GM19468 (cell line): ENCODE measurements at regions not wholly inside any gene's neighbourhood (a gene's known extent, or its start where the extent isn't known, plus 50 kb on each side); places are given as distances from the start of the nearest gene placed in this dataset.

Experiments
- ATAC-seq: cut with Tn5 transposase; IDR thresholded peaks from one replicate; pipeline ENCODE4 v1.9.1; 2021; ENCODE audit warnings: mild to moderate bottlenecking, moderate library complexity, moderate number of reproducible peaks; ENCODE audit not compliant: unreplicated experiment; ENCODE audit errors: extremely low read depth

DNA sequence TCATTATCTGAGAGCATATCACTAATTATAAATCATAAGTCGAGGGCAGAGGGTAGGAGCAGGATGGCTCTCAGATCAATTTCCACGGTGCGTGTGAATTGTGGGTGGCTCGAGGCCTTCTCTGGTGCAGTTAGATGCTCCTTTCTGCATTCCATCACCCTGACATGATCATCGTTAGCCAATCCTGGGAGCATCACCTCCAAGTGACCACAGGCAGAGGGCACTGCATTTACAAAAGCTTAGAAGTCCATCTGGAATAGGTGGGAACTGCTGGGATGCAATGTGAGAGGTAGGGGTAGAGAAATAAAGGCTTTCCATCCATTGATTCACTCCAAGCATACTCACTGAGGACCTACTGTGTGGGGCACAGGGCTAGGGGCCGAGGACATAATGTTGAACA, 538.2 kb upstream of the TBX3 start:
- no peak for ATAC-seq

DNA sequence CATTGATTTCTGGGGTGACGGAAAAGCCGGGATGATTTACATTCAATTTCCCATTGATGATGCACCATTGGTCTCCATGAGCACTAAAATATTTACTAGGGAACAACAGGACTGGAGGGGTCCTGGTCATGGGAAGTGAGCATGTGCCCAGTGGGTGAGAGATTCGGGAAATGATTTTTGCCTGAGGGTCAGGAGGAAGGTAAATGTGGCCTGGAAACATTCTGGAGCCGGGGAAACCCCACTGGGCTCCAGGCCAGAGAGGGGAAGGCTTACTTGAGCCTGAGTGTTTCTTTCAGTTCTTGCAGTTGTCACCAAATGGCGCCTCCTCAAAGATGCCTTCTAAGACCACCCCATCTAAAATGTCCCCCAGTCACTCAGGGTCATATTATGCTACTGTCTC, 532.3 kb upstream of the TBX3 start:
- no peak for ATAC-seq

DNA sequence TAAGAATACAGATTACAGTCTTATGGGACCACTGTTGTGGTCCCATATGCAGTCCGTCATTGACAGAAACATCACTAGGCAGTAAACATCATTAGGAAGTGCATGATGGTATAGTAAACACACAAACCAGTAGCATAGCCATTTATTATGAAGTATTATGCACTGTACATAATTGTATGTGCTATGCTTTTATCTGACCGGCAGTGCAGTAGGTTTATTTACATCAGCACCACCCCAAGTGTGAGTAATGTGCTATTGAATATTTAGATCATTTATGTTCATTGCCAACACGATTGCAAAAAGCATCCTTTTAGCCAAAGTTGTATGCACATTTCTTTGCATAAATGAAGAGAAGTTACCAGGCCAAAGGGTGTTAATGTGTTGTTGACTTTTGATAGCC, 531.6 kb upstream of the TBX3 start:
- no peak for ATAC-seq

DNA sequence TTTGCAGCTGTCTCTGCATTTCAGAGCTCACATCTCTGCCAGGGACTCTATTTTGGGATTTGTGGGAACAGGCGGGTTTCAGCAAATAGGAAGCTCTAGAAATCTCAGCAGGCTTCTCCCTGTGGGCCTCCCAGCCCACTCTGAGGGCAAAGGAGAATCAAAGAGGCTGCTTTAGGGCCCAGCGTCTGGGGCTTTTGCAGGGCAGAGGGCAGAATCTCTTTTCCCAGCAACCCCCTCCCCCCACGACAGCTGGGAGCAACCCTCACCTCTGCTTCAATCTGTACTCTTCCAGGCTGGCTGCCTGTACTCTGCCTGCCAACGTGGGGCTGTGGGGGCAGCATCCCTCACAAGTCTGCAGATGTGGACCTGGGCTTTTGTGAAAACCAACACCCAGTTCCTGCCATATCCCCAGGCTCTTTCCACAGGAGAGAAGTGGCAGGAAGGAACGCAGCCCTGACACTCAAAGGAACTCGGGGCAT, 529.6 kb upstream of the TBX3 start:
- no peak for ATAC-seq

DNA sequence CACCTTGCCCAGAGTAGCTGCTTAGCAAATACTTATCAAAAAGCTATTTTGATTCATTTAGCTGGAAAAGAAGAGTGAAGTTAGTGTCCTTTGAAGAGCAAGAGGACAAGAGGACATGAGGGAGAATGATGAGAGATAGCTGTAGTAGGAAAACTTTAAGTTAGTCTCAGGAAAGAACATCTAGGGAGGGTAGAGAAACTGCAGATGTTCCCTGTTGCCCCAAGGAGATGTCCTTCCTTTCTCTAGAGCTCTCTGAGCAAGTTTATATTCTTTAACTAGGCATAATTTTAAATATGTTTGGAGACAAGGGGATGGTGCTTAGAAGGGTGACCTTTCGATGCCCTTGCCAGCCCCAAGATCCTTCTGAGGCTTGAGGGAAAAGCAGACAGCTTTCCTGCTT, 529.1 kb upstream of the TBX3 start:
- no peak for ATAC-seq

DNA sequence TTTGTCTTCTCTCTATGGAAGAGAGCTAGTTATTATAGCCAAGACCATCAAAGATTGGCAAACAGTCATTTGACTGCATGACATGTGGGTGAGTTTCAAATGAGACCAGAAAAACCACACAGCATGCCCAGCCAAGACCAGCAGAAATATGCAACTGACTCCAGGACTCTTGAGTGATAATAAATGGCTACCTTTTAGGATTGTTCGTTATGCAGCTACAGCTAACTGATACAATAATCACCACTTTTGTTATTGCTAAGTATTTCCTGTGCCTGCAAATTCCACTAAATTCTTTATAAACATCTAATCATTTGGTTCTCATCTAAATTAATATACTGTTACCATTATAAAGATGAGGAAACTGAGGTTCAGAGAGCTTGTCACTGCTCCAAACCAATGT, 528.4 kb upstream of the TBX3 start:
- ATAC-seq: no peak

DNA sequence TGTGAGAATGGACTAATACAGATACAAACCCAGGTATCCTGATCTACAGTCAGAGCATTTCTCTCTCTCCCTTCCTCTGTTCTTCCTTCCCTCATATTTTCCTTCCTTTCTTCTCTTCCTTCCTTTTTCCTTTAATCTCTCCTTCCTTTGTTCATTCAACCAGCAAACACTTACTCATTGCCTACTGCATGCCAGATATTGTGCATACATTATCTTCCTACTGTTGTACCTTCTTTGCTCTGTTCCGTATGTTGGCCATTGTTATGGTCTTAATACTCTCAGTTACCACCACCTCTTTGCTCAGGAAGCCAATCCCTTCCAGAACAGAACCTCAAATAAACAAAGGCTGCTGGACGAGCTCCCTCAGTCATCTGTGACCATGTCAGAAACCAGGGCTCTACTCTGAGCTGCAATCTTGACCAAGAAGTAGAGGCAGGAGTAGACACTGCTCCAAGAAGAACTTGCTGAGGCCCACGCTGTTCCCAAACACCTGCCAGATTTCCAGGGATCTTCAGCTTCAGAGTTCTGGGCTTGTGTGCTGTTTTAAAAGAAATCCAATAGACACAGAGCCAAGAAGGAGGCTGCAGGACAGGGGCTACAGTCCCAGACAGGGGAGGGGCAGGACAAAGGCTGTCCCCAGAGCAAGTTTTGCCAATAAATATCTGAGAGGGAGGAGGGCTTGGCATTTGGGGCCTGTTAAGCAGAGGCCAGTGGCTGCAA, 526.7 kb upstream of the TBX3 start:
- ATAC-seq: no peak

DNA sequence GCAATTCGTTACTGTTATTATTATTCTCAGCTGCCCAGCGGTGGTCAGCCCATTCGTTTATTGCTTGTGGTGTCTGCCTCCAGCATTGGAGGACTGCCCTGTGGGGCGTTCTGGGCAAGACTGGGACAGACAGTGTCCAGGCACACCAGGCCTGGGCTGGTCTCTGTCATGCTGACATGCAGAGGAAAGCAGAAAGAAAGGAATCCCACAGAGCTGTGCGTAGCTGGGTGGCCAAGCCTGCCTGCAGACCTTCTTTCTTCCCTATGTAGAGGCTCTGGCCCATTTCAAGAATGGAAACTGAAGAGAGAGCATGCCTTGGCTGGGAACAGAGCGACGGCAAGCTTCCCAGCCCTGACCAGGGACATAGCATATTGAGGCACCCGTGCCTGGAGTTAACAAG, 525.3 kb upstream of the TBX3 start:
- ATAC-seq: no peak

DNA sequence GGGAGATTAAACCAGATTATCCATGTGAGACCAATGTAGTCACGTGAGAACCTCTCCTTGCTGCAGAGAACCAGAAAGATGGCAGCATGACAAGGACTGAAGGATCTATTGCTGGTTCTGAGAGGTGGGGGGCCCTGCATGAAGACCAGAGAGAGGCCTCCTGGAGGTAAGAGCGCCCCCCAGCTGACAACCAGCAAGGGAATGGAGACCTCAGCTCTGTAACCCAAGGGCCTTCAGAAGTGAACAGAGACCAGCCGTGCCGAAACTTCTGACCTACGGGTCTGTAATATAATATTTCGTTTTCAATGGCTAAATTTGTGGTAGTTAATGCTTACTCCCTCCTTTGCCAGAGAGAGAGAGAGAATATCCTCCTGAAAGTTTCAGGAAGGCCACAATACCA, 524.1 kb upstream of the TBX3 start:
- no peak for ATAC-seq

DNA sequence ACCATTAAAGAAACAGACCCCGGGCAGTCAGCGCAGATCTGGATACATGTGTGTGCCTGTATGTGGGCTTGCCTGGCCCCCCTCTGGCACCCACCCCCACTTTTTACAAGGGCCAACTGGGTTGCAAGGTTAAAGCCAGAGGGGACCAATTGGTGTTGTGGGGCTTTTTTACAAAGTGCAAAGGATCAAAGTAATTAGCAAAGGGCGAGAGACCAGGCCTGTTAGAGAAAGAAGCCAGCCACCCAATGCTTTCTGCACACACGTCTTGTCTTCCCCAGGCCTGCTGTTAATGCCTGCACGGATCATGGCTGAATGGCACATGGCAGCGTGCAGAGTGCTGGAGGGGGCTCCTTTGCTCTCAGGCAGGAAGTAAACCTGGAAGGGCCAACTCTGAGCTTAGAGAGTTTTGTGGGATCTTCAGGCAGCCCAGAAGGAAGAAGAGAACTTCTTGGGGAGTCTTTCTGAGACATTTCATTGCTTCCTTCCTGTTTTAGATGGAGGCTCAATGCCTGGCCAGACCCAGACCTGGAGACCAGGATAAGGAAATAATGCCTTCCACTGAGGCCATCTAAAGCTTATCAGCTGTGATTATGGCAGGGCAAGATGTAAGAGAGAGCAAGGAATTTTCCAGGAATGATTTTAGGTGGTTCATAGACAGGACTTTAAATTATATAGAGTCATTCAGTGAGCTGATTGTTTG, 523.4 kb upstream of the TBX3 start:
- ATAC-seq: no peak

DNA sequence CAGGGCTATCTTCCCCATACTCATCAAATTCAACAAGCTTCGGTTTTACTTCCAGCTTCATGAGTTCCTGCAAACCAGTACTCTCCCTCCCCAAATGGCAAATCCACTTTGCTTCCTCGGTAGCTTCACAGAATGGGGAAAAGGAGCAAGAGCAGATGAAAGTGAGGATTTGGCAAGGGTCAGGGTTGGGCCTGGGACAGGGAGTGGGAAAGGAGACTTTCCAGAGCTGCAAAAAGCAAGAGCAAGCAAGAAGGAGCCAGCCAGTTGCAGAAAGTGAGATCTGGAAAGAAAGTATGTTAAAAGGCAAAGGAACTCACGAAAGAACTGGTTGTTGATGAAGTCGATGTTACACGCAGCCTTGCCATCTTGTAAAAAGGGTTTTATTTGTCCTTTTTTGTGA, 522.8 kb upstream of the TBX3 start:
- ATAC-seq: no peak

DNA sequence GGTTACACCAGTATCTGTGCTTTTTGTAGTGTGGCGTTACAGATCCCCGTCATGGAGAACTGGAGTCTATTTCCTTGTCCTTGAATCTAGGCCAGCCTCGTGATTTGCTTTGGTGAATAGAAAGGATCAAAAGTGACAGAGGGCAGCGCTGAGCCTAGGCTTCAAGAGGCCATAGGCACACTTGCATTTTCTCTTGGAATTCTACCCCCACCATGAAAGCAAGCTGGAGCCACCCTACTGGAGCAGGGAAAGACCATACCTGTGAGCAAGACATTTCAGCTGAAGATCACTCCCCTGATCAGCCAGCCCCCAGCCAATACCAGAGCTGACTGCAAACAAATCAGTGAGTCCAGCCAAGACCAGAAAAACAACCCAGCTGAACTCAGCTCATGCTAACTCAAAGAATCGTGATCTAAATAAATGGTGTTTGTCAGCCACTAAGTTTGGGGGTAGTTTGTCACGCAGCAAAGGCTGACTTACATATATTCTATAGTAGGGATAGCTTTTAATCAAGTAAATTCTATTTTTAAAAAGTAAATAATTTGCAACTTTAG, 521.9 kb upstream of the TBX3 start:
- no peak for ATAC-seq

DNA sequence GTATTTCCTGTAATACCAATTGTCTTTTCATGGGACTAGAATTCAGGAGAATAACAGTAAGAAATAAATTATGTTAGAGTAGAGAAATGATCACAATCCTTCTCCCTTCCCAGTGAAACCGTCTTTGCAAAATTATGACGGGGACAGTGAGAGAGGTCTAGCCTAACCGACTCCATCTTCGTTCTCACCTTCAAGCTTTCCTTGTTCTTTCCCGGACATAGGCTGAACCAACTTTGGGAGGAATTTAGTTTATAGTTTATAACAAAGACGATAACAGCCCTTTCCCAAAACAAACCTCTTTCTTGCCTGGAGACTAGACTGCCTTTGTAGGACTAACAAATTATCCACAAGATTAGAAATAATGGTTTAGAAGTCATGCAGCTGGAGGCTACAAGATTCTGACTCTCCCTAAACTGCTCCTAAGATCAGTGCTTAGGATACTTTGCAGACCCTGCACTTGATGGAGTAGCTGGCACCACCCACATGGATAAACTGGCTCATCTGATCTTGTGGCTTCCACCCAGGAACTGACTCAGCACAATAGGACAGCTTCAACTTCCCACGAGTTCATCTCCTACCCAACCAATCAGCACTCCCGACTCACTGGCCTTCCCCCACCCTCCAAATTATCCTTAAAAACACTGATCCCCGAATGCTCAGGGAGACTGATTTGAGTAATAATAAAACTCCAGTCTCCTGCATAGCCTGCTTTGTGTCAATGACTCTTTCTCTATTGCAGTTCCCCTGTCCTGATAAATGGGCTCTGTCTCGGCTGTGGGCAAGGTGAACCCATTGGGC, 521.2 kb upstream of the TBX3 start:
- ATAC-seq: no peak

DNA sequence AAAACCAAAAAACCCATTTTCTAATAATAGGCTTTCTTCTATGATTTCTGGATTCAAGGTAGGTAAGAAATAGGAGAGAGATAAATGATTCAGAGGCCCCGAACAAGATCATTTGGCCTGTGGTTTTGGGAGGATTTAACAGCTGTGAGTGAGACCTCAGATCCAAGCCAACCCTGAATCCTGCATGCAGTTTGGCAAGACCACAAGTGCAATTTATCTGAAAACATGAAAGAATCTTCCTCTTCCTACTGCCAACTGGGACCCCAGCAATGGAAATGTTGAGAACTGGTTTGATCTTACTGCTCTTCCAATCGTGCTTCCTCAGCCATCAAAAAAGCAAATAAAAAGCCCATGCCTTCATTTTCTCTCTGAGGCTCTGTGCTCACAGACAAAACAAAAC, 519.7 kb upstream of the TBX3 start:
- no peak for ATAC-seq

DNA sequence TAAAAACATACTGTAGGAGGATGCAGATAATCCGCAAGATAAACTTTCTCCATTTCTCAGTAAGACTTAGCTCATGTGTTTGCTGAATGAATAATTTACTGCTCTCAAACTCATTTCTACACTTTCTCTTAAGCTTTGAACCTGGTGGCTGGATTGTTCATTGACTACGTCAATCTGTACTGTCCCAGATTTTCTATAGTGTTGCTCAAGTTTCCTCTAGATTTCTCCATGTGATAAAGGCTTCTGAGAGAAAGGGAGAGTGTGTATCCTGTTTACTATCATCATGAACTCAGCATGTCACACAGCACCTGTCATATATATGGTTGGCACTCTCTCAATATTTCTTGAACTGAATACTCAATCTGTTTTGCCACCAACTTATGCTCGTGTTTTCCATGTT, 518.0 kb upstream of the TBX3 start:
- no peak for ATAC-seq

DNA sequence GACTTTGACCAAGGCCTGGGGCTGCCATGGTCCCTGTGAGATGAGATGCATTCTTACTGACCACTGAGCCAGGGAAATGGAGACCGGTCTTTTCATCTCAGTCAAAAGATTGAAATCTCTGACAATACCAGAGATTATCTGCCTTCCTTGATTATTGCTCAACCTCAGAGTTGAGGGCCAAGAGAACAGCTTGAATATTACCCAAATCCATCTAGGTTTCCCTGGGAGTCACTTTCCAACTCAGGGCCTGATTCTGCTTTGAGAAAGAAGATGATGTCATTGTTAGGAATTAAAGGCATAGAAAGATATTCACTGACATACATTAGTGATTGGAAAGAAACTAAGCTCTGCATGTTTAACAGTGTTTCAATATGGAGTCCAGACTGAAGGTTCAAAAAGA, 515.9 kb upstream of the TBX3 start:
- ATAC-seq: no peak

DNA sequence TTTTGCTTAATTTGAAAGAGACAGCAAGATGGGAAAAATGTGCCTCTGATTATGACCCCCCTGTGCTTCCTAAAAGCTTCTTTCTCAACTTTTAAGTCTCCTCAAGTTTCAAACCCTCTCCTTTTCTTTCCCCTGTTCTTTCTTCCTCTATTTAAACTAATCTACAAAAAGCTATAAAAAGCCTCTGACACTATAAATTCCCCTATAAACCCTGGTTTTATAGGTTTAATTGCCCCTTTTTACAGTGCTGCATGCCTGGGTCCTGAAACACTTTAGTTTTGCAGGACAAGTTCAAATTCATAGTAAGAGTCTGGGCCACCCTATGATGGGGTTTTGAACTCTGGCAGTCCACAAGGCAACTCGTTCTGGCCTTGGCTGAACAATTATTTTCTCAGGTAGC, 510.9 kb upstream of the TBX3 start:
- no peak for ATAC-seq

DNA sequence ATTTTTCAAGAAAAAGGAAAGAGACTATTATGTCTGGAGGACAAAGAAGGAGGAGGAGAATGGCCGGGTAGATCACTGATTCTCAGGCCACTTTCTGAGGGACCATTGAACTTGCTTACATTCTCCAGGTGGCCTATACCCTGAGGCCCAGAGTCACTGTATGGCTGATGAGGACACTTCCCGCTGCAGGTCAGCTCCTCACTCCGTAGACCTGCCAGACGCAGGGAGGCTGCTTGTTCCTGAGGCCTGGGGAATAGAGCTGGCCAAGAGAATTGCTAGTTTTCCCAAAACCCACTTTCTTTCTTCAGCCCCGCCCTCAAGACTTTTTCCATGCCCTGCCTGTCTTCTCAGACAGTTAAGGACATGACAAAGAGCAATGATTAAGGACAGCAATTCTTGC, 510.5 kb upstream of the TBX3 start:
- no peak for ATAC-seq

DNA sequence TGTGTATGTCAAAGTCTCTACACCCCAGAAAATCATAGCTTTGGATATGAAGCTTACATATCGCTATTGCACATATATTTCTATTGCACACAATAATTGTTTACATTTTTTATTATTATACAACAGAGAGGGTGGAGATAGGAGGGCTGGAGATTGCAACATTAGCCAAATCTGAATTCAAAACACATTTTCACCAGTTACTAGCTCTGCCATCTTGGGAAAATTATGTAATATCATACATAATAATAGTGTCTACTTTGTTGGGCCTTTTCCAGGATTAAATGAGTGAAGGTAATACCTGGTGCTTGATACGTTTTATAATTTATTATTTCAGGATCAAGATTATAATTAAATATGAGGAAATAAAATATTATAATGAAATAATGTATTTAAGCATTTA, 507.4 kb upstream of the TBX3 start:
- no peak for ATAC-seq

DNA sequence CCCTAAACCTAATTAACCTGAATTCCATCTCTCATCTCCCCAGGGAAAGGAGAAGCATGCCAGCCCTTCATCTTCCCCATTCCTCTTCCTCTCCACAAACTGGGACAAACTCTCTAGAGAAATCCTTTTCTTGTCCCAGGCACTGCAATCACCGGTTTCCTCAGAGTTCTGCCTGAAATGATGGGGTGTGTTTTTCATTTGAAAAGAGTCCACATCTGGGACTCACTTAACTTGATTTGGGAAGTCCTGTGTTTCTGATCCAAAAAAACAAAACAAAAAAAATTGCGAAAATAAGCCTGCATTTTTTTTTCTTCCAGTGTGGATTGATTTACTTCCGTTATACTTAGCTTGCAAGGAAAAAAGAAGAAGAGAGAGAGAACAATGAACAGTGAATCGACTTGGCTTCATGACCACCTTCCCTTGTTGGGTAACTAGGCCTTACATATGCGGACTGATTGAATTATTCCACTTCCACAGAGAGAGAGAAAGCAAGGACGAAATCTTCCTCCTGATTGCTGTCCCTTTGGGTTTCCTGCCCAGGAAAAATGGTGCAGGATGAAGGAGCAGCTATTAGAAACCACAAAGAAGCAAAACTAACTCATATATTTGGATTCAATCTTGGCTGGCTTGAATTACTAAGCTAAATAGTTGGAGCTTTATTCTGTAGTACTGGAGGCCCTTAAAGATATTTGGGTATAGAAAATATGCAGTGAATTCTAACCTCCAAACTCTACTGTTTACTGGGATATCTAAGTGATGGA, 506.2 kb upstream of the TBX3 start:
- no peak for ATAC-seq
